Activated CD4-positive, alpha-beta T cell treated with anti-CD3 and anti-CD28 coated beads for 48 hours (primary cell): ENCODE measurements at regions not wholly inside any gene's neighbourhood (a gene's known extent, or its start where the extent isn't known, plus 50 kb on each side); places are given as distances from the start of the nearest gene placed in this dataset.

Source experiments
- DNase-seq: peaks from one replicate; pipeline ENCODE4 v3.0.0-alpha.2; 2020

GRCh38 chr4:175871774-175872405, 59.8 kb upstream of the GPM6A start:
- DNase-seq: no peak

DNA sequence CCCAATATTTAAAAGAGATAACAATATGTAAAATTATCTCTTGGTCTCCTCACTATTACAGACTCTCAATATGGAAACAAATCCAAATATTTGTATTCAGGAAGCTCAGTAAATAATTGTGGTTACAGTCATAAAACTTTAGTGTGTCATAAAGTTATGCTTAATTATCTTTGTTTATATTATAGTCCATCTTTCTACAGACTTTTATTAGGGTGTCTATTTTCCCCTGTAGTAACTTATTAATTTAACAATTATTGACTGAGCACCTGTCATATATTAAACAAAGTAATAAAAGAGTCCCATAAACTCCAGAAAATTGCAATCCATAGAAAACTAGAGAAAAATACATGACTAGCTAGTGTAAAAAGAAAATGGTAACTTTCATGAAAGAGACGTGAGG, 61.6 kb upstream of the GPM6A start:
- no peak for DNase-seq

- no peak for DNase-seq
These were observed 62.2 kb upstream of the GPM6A start for GRCh38 chr4:175874306-175874705.

GRCh38 chr4:175875993-175876771, 64.1 kb upstream of the GPM6A start:
- no peak for DNase-seq

GRCh38 chr4:175882891-175883290, 70.8 kb upstream of the GPM6A start:
- no peak for DNase-seq

- DNase-seq: no peak
These were observed 72.0 kb upstream of the GPM6A start for GRCh38 chr4:175884048-175884447.

DNA sequence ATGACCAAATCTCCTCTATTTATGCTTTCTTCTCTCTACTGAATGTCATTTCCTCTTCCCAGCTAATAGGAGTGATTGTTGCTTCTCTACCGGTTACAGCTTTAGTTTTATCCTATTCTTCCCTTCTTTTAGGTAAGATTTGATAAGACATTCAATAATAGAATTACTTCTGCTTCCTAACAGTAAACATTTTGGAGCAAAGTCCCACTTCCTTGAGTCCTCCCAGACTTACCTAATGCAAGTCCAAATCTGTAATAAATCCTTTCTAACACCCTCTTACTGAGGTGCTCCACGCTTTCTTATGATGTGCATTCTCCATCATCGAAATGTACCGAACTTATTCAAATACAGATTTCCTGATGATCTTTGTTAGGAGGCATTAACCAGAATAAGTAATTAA, 79.2 kb upstream of the GPM6A start:
- DNase-seq: no peak

DNA sequence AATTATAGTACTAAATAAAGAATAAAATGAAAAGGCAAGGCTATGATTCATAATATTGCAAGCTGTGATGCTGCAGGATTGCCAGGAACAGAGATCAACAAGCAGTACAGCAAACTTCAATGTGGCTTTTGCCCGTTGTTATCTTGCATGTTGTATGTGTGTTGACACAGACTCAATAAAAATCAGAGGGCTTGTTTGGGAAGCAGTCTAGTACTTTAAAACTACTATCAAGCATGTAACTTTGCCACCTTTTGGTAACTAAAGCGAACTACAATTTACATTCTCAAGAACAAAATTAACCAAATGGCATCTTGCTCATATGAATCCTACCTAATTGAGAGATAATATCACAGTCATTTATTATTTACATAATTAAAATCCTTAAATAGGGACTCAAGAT, 79.8 kb upstream of the GPM6A start:
- DNase-seq: no peak

DNA sequence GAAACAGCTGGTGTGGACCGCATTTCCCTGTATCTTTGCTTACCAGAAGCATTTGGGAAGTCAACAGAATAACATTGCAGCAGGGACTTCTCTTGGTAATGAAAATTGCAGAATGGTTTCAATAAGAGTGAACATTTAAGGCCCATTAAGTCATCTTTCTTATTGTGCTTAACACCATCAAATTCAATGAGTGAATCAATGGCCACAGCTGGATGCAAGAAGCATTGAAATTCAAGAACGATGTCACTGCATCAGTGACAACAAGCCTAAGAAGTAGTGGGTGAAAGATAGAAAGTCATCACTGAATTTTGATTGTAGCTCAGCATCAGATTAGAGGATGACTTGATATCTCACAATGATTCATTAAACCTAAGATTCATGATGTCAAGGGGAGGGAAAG, 93.9 kb upstream of the GPM6A start:
- DNase-seq: no peak

GRCh38 chr4:175906384-175906783, 94.3 kb upstream of the GPM6A start:
- DNase-seq: no peak

DNA sequence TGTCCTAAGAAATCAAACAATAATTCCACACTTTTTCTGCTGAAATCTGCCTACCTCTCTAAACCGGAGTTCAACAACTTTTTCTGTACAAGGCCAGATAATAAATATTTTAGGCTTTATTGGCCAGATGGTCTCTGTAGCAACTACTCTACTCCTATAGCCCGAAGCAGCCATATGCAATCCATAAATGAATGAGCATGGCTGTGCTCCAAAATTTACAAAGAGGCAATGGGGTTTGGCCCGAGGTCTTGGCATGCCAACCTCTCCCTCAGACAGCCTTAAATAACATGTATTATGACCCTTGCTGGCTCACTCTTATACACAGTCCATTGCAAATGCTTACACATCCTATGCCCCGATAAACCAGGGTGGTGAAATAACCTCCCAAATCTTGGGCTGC, 98.6 kb upstream of the GPM6A start:
- DNase-seq: no peak

- no peak for DNase-seq
These were observed 104.7 kb upstream of the GPM6A start for GRCh38 chr4:175916626-175917351.

DNA sequence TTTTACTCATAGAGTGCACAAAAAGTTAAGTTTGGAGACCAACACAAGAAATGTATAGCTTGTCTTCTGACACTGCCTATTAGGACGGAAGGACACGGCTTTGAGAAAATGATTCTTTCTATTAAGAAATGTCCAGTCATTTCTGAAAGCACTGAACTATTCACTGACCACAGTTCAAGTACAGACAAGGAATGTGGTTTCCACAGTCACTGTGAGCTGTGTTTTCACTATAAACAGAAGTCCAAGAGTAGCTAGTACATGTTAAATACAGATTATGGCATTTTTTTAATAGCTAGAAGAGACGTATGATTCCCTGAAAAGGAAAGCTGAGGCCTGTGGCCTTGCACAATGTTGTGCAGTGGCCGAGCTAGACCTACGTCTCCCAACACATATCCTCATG, 115.1 kb upstream of the GPM6A start:
- DNase-seq: no peak

DNA sequence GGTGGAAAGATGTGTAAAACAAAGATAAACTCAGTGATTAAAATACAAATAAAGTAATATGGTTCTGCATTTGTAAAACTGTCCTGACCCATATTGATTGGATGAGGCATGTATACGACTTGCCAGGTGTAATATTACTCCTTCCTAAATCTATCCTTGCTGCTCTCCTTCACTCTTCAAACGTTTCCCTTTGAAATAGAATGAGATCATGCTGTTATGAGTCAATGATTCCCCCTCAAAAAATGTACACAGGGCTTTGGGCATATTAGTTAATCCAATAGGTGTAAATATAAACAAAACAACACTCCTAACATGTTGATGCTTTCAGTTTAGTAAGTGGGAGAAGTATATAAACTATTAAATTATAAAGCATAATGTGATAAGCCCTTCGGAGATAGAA, 117.4 kb upstream of the GPM6A start:
- no peak for DNase-seq

- DNase-seq: no peak
These were observed 117.9 kb upstream of the GPM6A start for GRCh38 chr4:175929932-175930331.

DNA sequence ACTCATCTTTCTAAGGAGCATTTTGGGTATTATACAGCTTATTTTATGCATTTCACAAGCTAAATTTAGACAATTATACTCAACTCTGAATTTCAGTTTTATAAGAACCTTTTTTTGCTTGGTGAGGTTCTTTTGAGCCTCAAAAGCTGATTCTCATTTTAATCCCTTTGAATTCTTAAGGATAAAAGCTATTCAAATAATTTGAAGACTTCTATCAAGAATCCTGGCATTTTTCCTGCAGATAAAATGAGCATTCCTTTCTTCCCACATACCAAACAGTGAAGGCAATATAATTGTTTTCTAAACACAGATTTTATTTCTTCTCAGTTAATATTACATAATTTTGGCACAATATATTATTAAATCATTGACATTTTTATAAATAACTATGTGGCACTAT, 118.4 kb upstream of the GPM6A start:
- no peak for DNase-seq

GRCh38 chr4:175932116-175932515, 120.1 kb upstream of the GPM6A start:
- no peak for DNase-seq

- DNase-seq: no peak
These were observed 122.4 kb upstream of the GPM6A start for GRCh38 chr4:175934506-175934905.

- DNase-seq: no peak
These were observed 123.1 kb upstream of the GPM6A start for GRCh38 chr4:175935016-175935661.

DNA sequence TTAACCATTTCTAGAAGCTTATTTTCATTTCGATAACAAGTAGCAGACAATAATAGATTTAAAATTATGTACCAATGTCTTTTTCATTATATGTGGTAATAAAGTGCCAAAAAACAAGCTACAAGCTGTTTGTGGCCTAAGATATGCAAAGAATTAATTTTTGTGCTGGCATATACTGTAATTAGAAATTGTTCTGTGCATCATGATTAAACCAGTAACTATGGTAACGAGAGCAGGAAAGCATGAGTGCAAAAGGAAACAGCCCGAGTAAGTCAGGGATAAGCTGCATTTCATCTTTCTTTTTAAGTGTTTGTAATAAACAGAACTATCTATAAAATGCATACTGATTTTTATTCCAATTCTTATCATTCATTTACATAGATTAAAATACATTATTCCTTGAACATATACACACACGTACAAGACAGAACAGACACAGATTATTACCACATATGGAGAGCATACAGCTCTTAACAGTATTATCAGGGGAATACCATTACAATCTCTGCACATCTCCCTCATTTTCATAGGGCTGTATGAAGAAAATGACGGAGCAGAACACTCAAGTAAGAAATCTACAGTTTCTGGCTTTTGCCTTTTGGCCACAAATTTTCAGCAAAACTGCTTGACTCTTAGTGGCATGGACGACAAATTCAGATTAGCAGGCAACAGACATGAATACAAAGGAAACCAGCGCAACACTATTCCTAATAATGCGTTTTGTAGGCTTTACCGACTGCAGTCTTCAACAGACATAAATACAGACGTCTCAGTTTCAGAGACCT, 121.3 kb upstream of the WDR17 start:
- DNase-seq: no peak

GRCh38 chr4:175946472-175947116, 119.0 kb upstream of the WDR17 start:
- DNase-seq: no peak

GRCh38 chr4:175947117-175947722, 118.4 kb upstream of the WDR17 start:
- DNase-seq: no peak
